ENCODE measurements at regions not wholly inside any gene's neighbourhood (a gene's known extent, or its start where the extent isn't known, plus 50 kb on each side); places are given as distances from the start of the nearest gene placed in this dataset.
"Not testable (repeated sequence)": the region's sequence is repeated elsewhere in the genome, so short reads cannot be mapped to it uniquely, and the experiment has no call there.

GRCh38 chr20:55316753-55317152 is 688.6 kb downstream of the CBLN4 start:
- DNase-seq (ENCODE audit: low read depth) = no peak
- TF ChIP-seq CTCF (conservative IDR thresholded peaks at IDR 0.05; ENCODE audit: low read depth, low read length) = no peak
- H3K4me3 ChIP-seq (ENCODE audit: low read length) = no peak overlapping the region

- not testable (repeated sequence) for DNase-seq (ENCODE audit: low read depth)
Observed at GRCh38 chr20:55310844-55311243, 694.5 kb downstream of the CBLN4 start.

GRCh38 chr20:55291261-55291660 is 714.1 kb downstream of the CBLN4 start:
- no peak overlapping the region for H3K4me3 ChIP-seq (ENCODE audit: low read length)
- no peak for DNase-seq (ENCODE audit: low read depth)
- TF ChIP-seq CTCF (conservative IDR thresholded peaks at IDR 0.05; ENCODE audit: low read depth, low read length) = no peak

More at GRCh38 chr20:55310844-55311243, 694.5 kb downstream of the CBLN4 start:
- not testable (repeated sequence) for H3K4me3 ChIP-seq (ENCODE audit: low read length)

- no peak overlapping the region for H3K4me3 ChIP-seq (ENCODE audit: low read length)
- no peak for TF ChIP-seq CTCF (conservative IDR thresholded peaks at IDR 0.05; ENCODE audit: low read depth, low read length)
- DNase-seq (ENCODE audit: low read depth) = no peak
Observed at GRCh38 chr20:55283889-55284288, 721.4 kb downstream of the CBLN4 start.

- no peak for TF ChIP-seq CTCF (conservative IDR thresholded peaks at IDR 0.05; ENCODE audit: low read depth, low read length)
- no peak overlapping the region for H3K4me3 ChIP-seq (ENCODE audit: low read length)
- DNase-seq (ENCODE audit: low read depth) = no peak
Observed at GRCh38 chr20:55273149-55273548, 732.2 kb downstream of the CBLN4 start.

GRCh38 chr20:55271371-55271770 is 733.9 kb downstream of the CBLN4 start:
- TF ChIP-seq CTCF (conservative IDR thresholded peaks at IDR 0.05; ENCODE audit: low read depth, low read length) = no peak
- H3K4me3 ChIP-seq (ENCODE audit: low read length) = no peak overlapping the region
- no peak for DNase-seq (ENCODE audit: low read depth)

GRCh38 chr20:55269913-55270312 is 735.4 kb downstream of the CBLN4 start:
- no peak for TF ChIP-seq CTCF (conservative IDR thresholded peaks at IDR 0.05; ENCODE audit: low read depth, low read length)
- DNase-seq (ENCODE audit: low read depth) = no peak
- no peak overlapping the region for H3K4me3 ChIP-seq (ENCODE audit: low read length)

- TF ChIP-seq CTCF (conservative IDR thresholded peaks at IDR 0.05; ENCODE audit: low read depth, low read length) = no peak
- H3K4me3 ChIP-seq (ENCODE audit: low read length) = no peak overlapping the region
- DNase-seq (ENCODE audit: low read depth) = no peak
Observed at GRCh38 chr20:55266361-55266760, 739.0 kb downstream of the CBLN4 start.

Data from retinal pigment epithelial cell (primary cell).